Left ventricle myocardium inferior (tissue), 1 donor: ENCODE measurements at regions not wholly inside any gene's neighbourhood (a gene's known extent, or its start where the extent isn't known, plus 50 kb on each side); places are given as distances from the start of the nearest gene placed in this dataset.
A peak's percentile ranks its signal among the peaks of the same experiment; 100 is the strongest.

ENCODE experiments used
- DNase-seq: peaks from one replicate; pipeline ENCODE4 v3.0.0-alpha.2; 2020
- H3K27ac ChIP-seq: fragments of 200-600 bp; replicated peaks from 2 replicates; pipeline ENCODE4 v1.8.0; 2021
- H3K27me3 ChIP-seq: fragments of 200-600 bp; 2 replicates; pipeline ENCODE4 v1.8.0; 2021; ENCODE audit warnings: low read depth
- H3K36me3 ChIP-seq: fragments of 200-600 bp; 2 replicates; pipeline ENCODE4 v1.8.0; 2021
- H3K4me1 ChIP-seq: fragments of 200-600 bp; 2 replicates; pipeline ENCODE4 v1.8.0; 2021
- H3K4me3 ChIP-seq: fragments of 200-600 bp; 2 replicates; pipeline ENCODE4 v1.8.0; 2021; ENCODE audit warnings: mild to moderate bottlenecking, moderate library complexity
- H3K9me3 ChIP-seq: fragments of 200-600 bp; replicated peaks from 2 replicates; pipeline ENCODE4 v1.8.0; 2021
- CTCF ChIP-seq: fragments of 200-600 bp; IDR thresholded peaks from 2 replicates; pipeline ENCODE4 v1.8.0; 2021; ENCODE audit warnings: antibody characterized with exemption, mild to moderate bottlenecking, borderline replicate concordance
- intact Hi-C: fragments of 100-400 bp; cut with micrococcal nuclease; formaldehyde crosslinking; loops from one replicate; pipeline ENCODE4 v1.11.0; 2022
- donor health status: DM: no; HTN: yes; CAD: no; lungs with severe emphysema.

- H3K4me3 ChIP-seq: no peak overlapping the region
- peak; percentile 21 for DNase-seq
Observed at GRCh38 chr5:96226941-96227552, 206.0 kb downstream of the PCSK1 start.

GRCh38 chr5:96222129-96222528 is 210.9 kb downstream of the PCSK1 start:
- intact Hi-C loops: no loop called here
- H3K27me3 ChIP-seq: no peaks in the 10 kb centered on the region
- no peak for TF ChIP-seq CTCF

More at GRCh38 chr5:96226941-96227552, 206.0 kb downstream of the PCSK1 start:
- peaks cover 2% of the 10 kb centered on the region for H3K9me3 ChIP-seq
- peak overlapping the region; percentile 7 for H3K27ac ChIP-seq
- H3K36me3 ChIP-seq: no peaks in the 10 kb centered on the region
- TF ChIP-seq CTCF: no peak
- intact Hi-C loops: no loop called here
- H3K4me1 ChIP-seq: peaks cover 10% of the 10 kb centered on the region
- H3K27me3 ChIP-seq: no peaks in the 10 kb centered on the region

GRCh38 chr5:96220610-96221390 is 212.2 kb downstream of the PCSK1 start:
- Histone ChIP-seq H3K36me3 (no peaks in the 10 kb centered on the region), H3K27me3 (no peaks in the 10 kb centered on the region), H3K4me3 (no peak overlapping the region), H3K9me3 (no peaks in the 10 kb centered on the region), H3K4me1 (no peaks in the 10 kb centered on the region), H3K27ac (no peak overlapping the region)
- TF ChIP-seq CTCF: no peak
- no peak for DNase-seq
- intact Hi-C loops: no loop called here

More at GRCh38 chr5:96222129-96222528, 210.9 kb downstream of the PCSK1 start:
- no peak for DNase-seq
- Histone ChIP-seq H3K9me3 (no peaks in the 10 kb centered on the region), H3K4me3 (no peak overlapping the region), H3K27ac (no peak overlapping the region), H3K4me1 (peaks cover 5% of the 10 kb centered on the region), H3K36me3 (no peaks in the 10 kb centered on the region)

- no peak for TF ChIP-seq CTCF
- intact Hi-C loops: no loop called here
- Histone ChIP-seq H3K4me3 (no peak overlapping the region), H3K4me1 (no peaks in the 10 kb centered on the region), H3K27ac (no peak overlapping the region), H3K9me3 (no peaks in the 10 kb centered on the region), H3K27me3 (no peaks in the 10 kb centered on the region), H3K36me3 (no peaks in the 10 kb centered on the region)
- DNase-seq: no peak
Observed at GRCh38 chr5:96219580-96220281, 213.3 kb downstream of the PCSK1 start.

GRCh38 chr5:96218653-96219052 is 214.4 kb downstream of the PCSK1 start:
- H3K27me3 ChIP-seq: no peaks in the 10 kb centered on the region
- H3K36me3 ChIP-seq: no peaks in the 10 kb centered on the region
- no peaks in the 10 kb centered on the region for H3K9me3 ChIP-seq
- no peak overlapping the region for H3K4me3 ChIP-seq
- no peaks in the 10 kb centered on the region for H3K4me1 ChIP-seq
- no peak for DNase-seq
- no peak for TF ChIP-seq CTCF
- no peak overlapping the region for H3K27ac ChIP-seq
- intact Hi-C loops: no loop called here
